ENCODE measurements at regions not wholly inside any gene's neighbourhood (a gene's known extent, or its start where the extent isn't known, plus 50 kb on each side); places are given as distances from the start of the nearest gene placed in this dataset.

- no peak for TF ChIP-seq EZH2 (IDR thresholded peaks at IDR 0.05; ENCODE audit: borderline replicate concordance, low read length)
- no peak for TF ChIP-seq CTCF (conservative IDR thresholded peaks at IDR 0.05 in 1 of 2, IDR thresholded peaks at IDR 0.05 in 1 of 2; ENCODE audit: extremely low read depth in 1 of 2, insufficient read depth in 1 of 2, low read depth in 1 of 2, low read length in 2 of 2)
These were observed 94.7 kb upstream of the PUDP start for GRCh38 chrX:7242613-7243012.
